H1 (cell line): ENCODE measurements at regions not wholly inside any gene's neighbourhood (a gene's known extent, or its start where the extent isn't known, plus 50 kb on each side); places are given as distances from the start of the nearest gene placed in this dataset.

Experiments
- CTCF ChIA-PET: fragments of 300-600 bp; sonication (Branson Sonifier 250); formaldehyde crosslinking; loops from one replicate; lab custom pipeline; 2021; ENCODE audit not compliant: partially characterized antibody; lab: Charles Lee
- POLR2A ChIA-PET: fragments of 300-600 bp; sonication (Branson Sonifier 250); formaldehyde crosslinking; loops from one replicate; lab custom pipeline; 2021; ENCODE audit warnings: inconsistent platforms; ENCODE audit not compliant: partially characterized antibody; lab: Charles Lee
- DNase-seq, 2 experiments: peaks; one replicate each; pipeline versions ENCODE4 v3.0.0 to v3.0.0-alpha.2; 2010 to 2022; ENCODE audit warnings: low spot score in 2 of 2, low read depth in 1 of 2, mixed read lengths in 1 of 2
- FAIRE-seq: peaks from 2 replicates; lab custom pipeline; 2011; peaks lifted over from hg19 to GRCh38; lab: Jason Lieb, UNC
- H2AFZ ChIP-seq: 2 replicates; pipeline ENCODE4 v1.8.1; 2012; ENCODE audit warnings: low read length, inconsistent platforms
- H2AK5ac ChIP-seq: 2 replicates; pipeline ENCODE4 v1.6.1; 2013; ENCODE audit warnings: low read depth, low read length
- H2BK120ac ChIP-seq: replicated peaks from 2 replicates; pipeline ENCODE3; 2013; ENCODE audit warnings: low read depth, low read length, inconsistent platforms
- H2BK12ac ChIP-seq: 2 replicates; pipeline ENCODE4 v1.6.1; 2013; ENCODE audit warnings: low read depth, low read length
- H2BK15ac ChIP-seq: 2 replicates; pipeline ENCODE4 v1.6.1; 2013; ENCODE audit warnings: low read length
- H2BK20ac ChIP-seq: 2 replicates; pipeline ENCODE4 v1.6.1; 2013; ENCODE audit warnings: low read length
- H2BK5ac ChIP-seq: 2 replicates; pipeline ENCODE4 v1.6.1; 2013; ENCODE audit warnings: low read depth, low read length
- H3K14ac ChIP-seq: 2 replicates; pipeline ENCODE4 v1.6.1; 2013; ENCODE audit warnings: inconsistent platforms; ENCODE audit not compliant: insufficient read length
- H3K18ac ChIP-seq: 2 replicates; pipeline ENCODE4 v1.6.1; 2013; ENCODE audit warnings: low read length; ENCODE audit errors: extremely low read depth
- H3K23ac ChIP-seq: 2 replicates; pipeline ENCODE4 v1.6.1; 2013; ENCODE audit warnings: inconsistent platforms; ENCODE audit not compliant: insufficient read length
- H3K23me2 ChIP-seq: 2 replicates; pipeline ENCODE4 v1.6.1; 2013; ENCODE audit warnings: low read depth, low read length
- H3K27ac ChIP-seq: 2 replicates; pipeline ENCODE4 v1.6.1; 2011; ENCODE audit warnings: low read depth, low read length, inconsistent platforms
- H3K27me3 ChIP-seq, 4 experiments: replicated peaks in 1 of 4; 1 replicate in 1 of 4; 2 replicates in 3 of 4; pipeline versions ENCODE4 v1.6.1 to v1.8.1; 2011 to 2013; ENCODE audit warnings: low read length in 3 of 4, mild to moderate bottlenecking in 3 of 4, inconsistent platforms in 2 of 4, mixed read lengths in 2 of 4, moderate library complexity in 1 of 4; ENCODE audit not compliant: control insufficient read depth in 3 of 4, insufficient read depth in 3 of 4; ENCODE audit errors: extremely low read depth in 1 of 4
- H3K36me3 ChIP-seq, 4 experiments: 2 replicates each; pipeline versions ENCODE4 v1.6.1 to v1.8.1; 2011 to 2013; ENCODE audit warnings: mild to moderate bottlenecking in 4 of 4, low read length in 3 of 4, moderate library complexity in 2 of 4, control low read depth in 1 of 4, inconsistent platforms in 1 of 4; ENCODE audit not compliant: insufficient read depth in 4 of 4, control insufficient read depth in 2 of 4
- H3K4ac ChIP-seq: replicated peaks from 2 replicates; pipeline ENCODE3; 2013; ENCODE audit warnings: low read length, low read depth, mixed read lengths, inconsistent platforms; ENCODE audit not compliant: insufficient read length
- H3K4me1 ChIP-seq, 4 experiments: replicated peaks in 1 of 4; 1 replicate in 1 of 4; 2 replicates in 3 of 4; pipeline versions ENCODE4 v1.6.1 to v1.8.1; 2011 to 2013; ENCODE audit warnings: low read length in 3 of 4, inconsistent platforms in 2 of 4, mixed read lengths in 1 of 4; ENCODE audit not compliant: insufficient read depth in 4 of 4, control insufficient read depth in 3 of 4
- H3K4me2 ChIP-seq, 2 experiments: 2 replicates each; pipeline versions ENCODE4 v1.6.1 to v1.8.1; 2011 to 2013; ENCODE audit warnings: low read depth in 2 of 2, low read length in 2 of 2, control low read depth in 1 of 2, inconsistent platforms in 1 of 2, mild to moderate bottlenecking in 1 of 2; ENCODE audit not compliant: insufficient read depth in 1 of 2
- H3K4me3 ChIP-seq, 4 experiments: fragments of 200-600, 300-600 bp in 1 of 4; sonication (generic), shearing (Covaris generic), sonication (Bioruptor Twin) in 1 of 4; 2 replicates each; pipeline versions ENCODE4 v1.5.1 to v1.8.1; 2011 to 2016; ENCODE audit warnings: low read length in 4 of 4, low read depth in 3 of 4, control low read depth in 2 of 4, inconsistent platforms in 2 of 4, mild to moderate bottlenecking in 2 of 4, mixed read lengths in 1 of 4, moderate library complexity in 1 of 4; ENCODE audit not compliant: insufficient read depth in 2 of 4; ENCODE audit errors: extremely low read depth in 1 of 4
- H3K56ac ChIP-seq: replicated peaks from 2 replicates; pipeline ENCODE3; 2013; ENCODE audit warnings: low read depth, mild to moderate bottlenecking, mixed read lengths, low read length, inconsistent platforms; ENCODE audit not compliant: insufficient read length
- H3K79me1 ChIP-seq: 2 replicates; pipeline ENCODE4 v1.6.1; 2013; ENCODE audit warnings: low read depth, low read length, control low read depth
- H3K79me2 ChIP-seq, 2 experiments: 2 replicates each; pipeline versions ENCODE4 v1.6.1 to v1.8.1; 2012 to 2013; ENCODE audit warnings: low read length in 2 of 2, mild to moderate bottlenecking in 2 of 2, inconsistent platforms in 1 of 2; ENCODE audit not compliant: insufficient read depth in 2 of 2, control insufficient read depth in 1 of 2
- H3K9ac ChIP-seq, 4 experiments: replicated peaks in 1 of 4; 1 replicate in 1 of 4; 2 replicates in 3 of 4; pipeline versions ENCODE4 v1.6.1 to v1.8.1; 2011 to 2013; ENCODE audit warnings: low read depth in 3 of 4, low read length in 3 of 4, control low read depth in 2 of 4, mild to moderate bottlenecking in 2 of 4, moderate library complexity in 2 of 4, inconsistent platforms in 1 of 4; ENCODE audit errors: extremely low read depth in 1 of 4
- H3K9me3 ChIP-seq, 2 experiments: 2 replicates each; pipeline versions ENCODE4 v1.6.1 to v1.8.1; 2012 to 2013; ENCODE audit warnings: mild to moderate bottlenecking in 2 of 2, moderate library complexity in 2 of 2, control low read depth in 1 of 2, inconsistent platforms in 1 of 2, low read depth in 1 of 2, low read length in 1 of 2, mixed read lengths in 1 of 2; ENCODE audit not compliant: insufficient read depth in 2 of 2
- H4K20me1 ChIP-seq, 2 experiments: replicated peaks in 1 of 2; 2 replicates each; pipeline versions ENCODE3 to v1.8.1; 2011 to 2013; ENCODE audit warnings: inconsistent platforms in 2 of 2, low read length in 2 of 2, mild to moderate bottlenecking in 1 of 2; ENCODE audit not compliant: insufficient read depth in 2 of 2, control insufficient read depth in 1 of 2
- H4K5ac ChIP-seq: 2 replicates; pipeline ENCODE4 v1.6.1; 2013; ENCODE audit warnings: low read length, low read depth, mixed read lengths, inconsistent platforms; ENCODE audit not compliant: insufficient read length
- H4K8ac ChIP-seq: 2 replicates; pipeline ENCODE4 v1.8.0; 2013; ENCODE audit warnings: mild to moderate bottlenecking, moderate library complexity, low read length, inconsistent platforms; ENCODE audit not compliant: insufficient read depth; ENCODE audit errors: extremely low read depth
- H4K91ac ChIP-seq: replicated peaks from 2 replicates; pipeline ENCODE3; 2013; ENCODE audit warnings: low read length, mixed read lengths, inconsistent platforms; ENCODE audit not compliant: insufficient read length
- BCL11A ChIP-seq, 2 experiments: IDR thresholded peaks; one replicate each; pipeline ENCODE4 v1.6.1; 2011; ENCODE audit warnings: low read depth in 2 of 2, low read length in 2 of 2, mild to moderate bottlenecking in 2 of 2
- FOSL1 ChIP-seq: IDR thresholded peaks from 2 replicates; pipeline ENCODE4 v1.6.1; 2011; ENCODE audit warnings: mild to moderate bottlenecking, low read depth, low read length, moderate library complexity; ENCODE audit not compliant: insufficient read depth
- HDAC2 ChIP-seq, 2 experiments: fragments of 300-600 bp in 1 of 2; sonication (generic) in 1 of 2; IDR thresholded peaks; 2 replicates each; pipeline ENCODE4 v1.6.1; 2011 to 2012; ENCODE audit warnings: low read depth in 2 of 2, low read length in 2 of 2, mild to moderate bottlenecking in 2 of 2, moderate library complexity in 2 of 2, borderline replicate concordance in 1 of 2, inconsistent platforms in 1 of 2
- MAFK ChIP-seq: IDR thresholded peaks from 2 replicates; pipeline ENCODE4 v1.6.1; 2012; ENCODE audit warnings: low read depth, mild to moderate bottlenecking, improper control_type of control experiment, low read length
- POLR2A ChIP-seq, 2 experiments: IDR thresholded peaks; 1 replicate in 1 of 2; 2 replicates in 1 of 2; pipeline ENCODE4 v1.6.1; 2011; ENCODE audit warnings: low read depth in 2 of 2, low read length in 2 of 2, mild to moderate bottlenecking in 2 of 2; ENCODE audit errors: control extremely low read depth in 1 of 2
- RBBP5 ChIP-seq: IDR thresholded peaks from 2 replicates; pipeline ENCODE4 v1.7.1; 2012; ENCODE audit warnings: low read depth, mild to moderate bottlenecking, inconsistent platforms, low read length, moderate library complexity, borderline replicate concordance
- SIRT6 ChIP-seq: IDR thresholded peaks from one replicate; pipeline ENCODE4 v1.7.1; 2012; ENCODE audit warnings: low read length, inconsistent platforms
- TAF7 ChIP-seq: optimal IDR thresholded peaks from 2 replicates; pipeline ENCODE3; 2011; ENCODE audit warnings: low read depth, mild to moderate bottlenecking, inconsistent platforms, low read length, moderate library complexity, borderline replicate concordance
- TEAD4 ChIP-seq: IDR thresholded peaks from 2 replicates; pipeline ENCODE4 v1.6.1; 2012; ENCODE audit warnings: low read depth, low read length, inconsistent platforms, mixed read lengths
- ZNF274 ChIP-seq: IDR thresholded peaks from 2 replicates; pipeline ENCODE4 v1.7.0; 2012; ENCODE audit warnings: low read length, borderline replicate concordance; ENCODE audit errors: extremely low read depth
- WGBS, 2 experiments: shearing (Covaris generic) in 1 of 2; methylation state at CpG; one replicate each; pipeline versions ENCODE4 v1.1.6 to v1.1.7; 2013 to 2015; ENCODE audit warnings: low lambda C conversion rate in 2 of 2, mixed read lengths in 2 of 2, inconsistent platforms in 1 of 2, low coverage in 1 of 2, missing lambda C conversion rate in 1 of 2; ENCODE audit not compliant: insufficient replicate concordance in 2 of 2, insufficient coverage in 1 of 2, insufficient read length in 1 of 2; ENCODE audit errors: extremely low coverage in 1 of 2, missing lambda C conversion rate in 1 of 2; 5-methylcytosine and 5-hydroxymethylcytosine counted together

- no peak overlapping the region for H2BK5ac ChIP-seq
- no peaks in the 10 kb centered on the region for H3K36me3 ChIP-seq
- H3K9me3 ChIP-seq, result no peaks in the 10 kb centered on the region
- no peak overlapping the region for H3K27ac ChIP-seq
- no peak overlapping the region for H4K8ac ChIP-seq
- H3K4me1 ChIP-seq, result no peaks in the 10 kb centered on the region
- H3K23me2 ChIP-seq, result no peaks in the 10 kb centered on the region
- no peaks in the 10 kb centered on the region for H3K27me3 ChIP-seq
- no peak overlapping the region for H3K23ac ChIP-seq
- DNase-seq, result no peak
- no peak overlapping the region for H3K4me2 ChIP-seq
- no peak overlapping the region for H3K56ac ChIP-seq
- no peak overlapping the region for H2BK20ac ChIP-seq
- no peak overlapping the region for H3K4ac ChIP-seq
- 95% methylated on average over 2 of the region's 2 CpGs; no CpG with 5 or more reads in 1 of the 2 experiments for WGBS, 2 experiments
- POLR2A ChIA-PET, result no interaction called here
- no peaks in the 10 kb centered on the region for H3K79me2 ChIP-seq
- H2AK5ac ChIP-seq, result no peak overlapping the region
- no peak overlapping the region for H3K9ac ChIP-seq
- no peaks in the 10 kb centered on the region for H4K20me1 ChIP-seq
- CTCF ChIA-PET, result no interaction called here
- no peak overlapping the region for H3K18ac ChIP-seq
- H3K4me3 ChIP-seq, result no peak overlapping the region
- H2BK12ac ChIP-seq, result no peak overlapping the region
- no peak overlapping the region for H4K91ac ChIP-seq
- H3K79me1 ChIP-seq, result no peaks in the 10 kb centered on the region
- H4K5ac ChIP-seq, result no peak overlapping the region
- no peak overlapping the region for H3K14ac ChIP-seq
- no peak overlapping the region for H2BK15ac ChIP-seq
- H2BK120ac ChIP-seq, result no peak overlapping the region
- no peak overlapping the region for H2AFZ ChIP-seq
- no peak for FAIRE-seq
- no peak for TF ChIP-seq MAFK
- TF ChIP-seq RBBP5, result no peak
- TF ChIP-seq FOSL1, result no peak
- TF ChIP-seq HDAC2 (IDR thresholded peaks at IDR 0.05; ENCODE audit: borderline replicate concordance in 1 of 2, low read depth in 2 of 2, low read length in 2 of 2), result no peak
- TF ChIP-seq SIRT6, result no peak
- no peak for TF ChIP-seq POLR2A (IDR thresholded peaks at IDR 0.05; ENCODE audit: control extremely low read depth in 1 of 2, low read depth in 2 of 2, low read length in 2 of 2)
- TF ChIP-seq TAF7, result no peak
- no peak for TF ChIP-seq BCL11A (IDR thresholded peaks at IDR 0.05; ENCODE audit: low read depth in 2 of 2, low read length in 2 of 2)
- TF ChIP-seq ZNF274, result no peak
- TF ChIP-seq TEAD4, result no peak
Observed at GRCh38 chr1:189496768-189497167, 980.9 kb downstream of the BRINP3 start.
